Esophagus muscularis mucosa (tissue), 4 donors: ENCODE measurements at regions not wholly inside any gene's neighbourhood (a gene's known extent, or its start where the extent isn't known, plus 50 kb on each side); places are given as distances from the start of the nearest gene placed in this dataset.

Experiments used
- DNase-seq: peaks from one replicate; pipeline ENCODE4 v3.0.0-alpha.2; 2017; ENCODE audit errors: extremely low spot score
- H3K27ac ChIP-seq, 4 donors: fragments of 200-600 bp; sonication (generic); replicated peaks in 1 of 4; 1 replicate in 3 of 4; 2 replicates in 1 of 4; pipeline ENCODE4 v1.5.1; 2016 to 2019; ENCODE audit warnings: mild to moderate bottlenecking in 1 of 4
- H3K27me3 ChIP-seq, 4 donors: fragments of 200-600 bp; sonication (generic); one replicate each; pipeline versions ENCODE4 v1.5.1 to v1.6.0; 2016 to 2019
- H3K36me3 ChIP-seq, 4 donors: fragments of 200-600 bp; sonication (generic); one replicate each; pipeline ENCODE4 v1.5.1; 2016 to 2019
- H3K4me1 ChIP-seq, 4 donors: fragments of 200-600 bp; sonication (generic); one replicate each; pipeline ENCODE4 v1.5.1; 2016 to 2019
- H3K4me3 ChIP-seq, 4 donors: fragments of 200-600 bp; sonication (generic); 1 replicate in 2 of 4; 2 replicates in 2 of 4; pipeline ENCODE4 v1.5.1; 2016 to 2019; ENCODE audit warnings: mild to moderate bottlenecking in 4 of 4, moderate library complexity in 1 of 4
- H3K9me3 ChIP-seq, 4 donors: fragments of 200-600 bp; sonication (generic); 1 replicate in 3 of 4; 2 replicates in 1 of 4; pipeline ENCODE4 v1.5.1; 2016 to 2019
- CTCF ChIP-seq, 3 experiments: fragments of 200-600 bp in 2 of 3; fragments of 450-650 bp in 1 of 3; sonication (generic) in 2 of 3; IDR thresholded peaks; one replicate each; pipeline ENCODE4 v1.5.1; 2017 to 2019; ENCODE audit warnings: antibody characterized with exemption in 3 of 3, mild to moderate bottlenecking in 2 of 3, moderate library complexity in 1 of 3
- EP300 ChIP-seq: sonication (generic); formaldehyde crosslinking; IDR thresholded peaks from one replicate; pipeline ENCODE4 v1.6.1; 2017; ENCODE audit warnings: antibody characterized with exemption
- POLR2A ChIP-seq: fragments of 450-650 bp; IDR thresholded peaks from one replicate; pipeline ENCODE4 v1.6.1; 2017; ENCODE audit warnings: antibody characterized with exemption, moderate library complexity, mild to moderate bottlenecking, low read depth
- POLR2AphosphoS5 ChIP-seq, 2 donors: sonication (generic); formaldehyde crosslinking; IDR thresholded peaks; one replicate each; pipeline ENCODE4 v1.6.1; 2017; ENCODE audit warnings: antibody characterized with exemption in 2 of 2
- WGBS: methylation state at CpG from one replicate; pipeline ENCODE4 v1.1.5; 2018; 5-methylcytosine and 5-hydroxymethylcytosine counted together
- intact Hi-C: fragments of 100-400 bp; cut with DNase I; formaldehyde crosslinking; loops from one replicate; pipeline ENCODE4 v1.15.1; 2023

- intact Hi-C loops, result no loop called here
- Histone ChIP-seq H3K4me1 (peaks cover 0 to 14% (median 4%) of the 10 kb centered on the region in 4 donors), H3K27me3 (no peaks in the 10 kb centered on the region), H3K4me3 (no peak overlapping the region), H3K27ac (no peak overlapping the region), H3K9me3 (no peaks in the 10 kb centered on the region), H3K36me3 (no peaks in the 10 kb centered on the region)
- no peak for DNase-seq
- TF ChIP-seq POLR2AphosphoS5 (IDR thresholded peaks at IDR 0.05) (no peak), POLR2A (no peak), EP300 (no peak), CTCF (IDR thresholded peaks at IDR 0.05) (no peak)
- 62% methylated on average over 11 of the region's 11 CpGs for WGBS
Measured at GRCh38 chr4:56106180-56107147, 157.7 kb downstream of the CEP135 start.

GRCh38 chr4:56104188-56104587 is 155.4 kb downstream of the CEP135 start:
- H3K9me3 ChIP-seq, result no peaks in the 10 kb centered on the region
- H3K27me3 ChIP-seq, result no peaks in the 10 kb centered on the region
- H3K4me1 ChIP-seq, result peaks cover 0 to 14% (median 4%) of the 10 kb centered on the region in 4 donors
- DNase-seq, result no peak
- H3K36me3 ChIP-seq, result no peaks in the 10 kb centered on the region
- no peak for TF ChIP-seq EP300
- no peak for TF ChIP-seq POLR2A
- no peak for TF ChIP-seq CTCF (IDR thresholded peaks at IDR 0.05)
- no peak for TF ChIP-seq POLR2AphosphoS5 (IDR thresholded peaks at IDR 0.05)
- H3K4me3 ChIP-seq, result no peak overlapping the region
- WGBS, result 92% methylated on average over 3 of the region's 3 CpGs
- H3K27ac ChIP-seq, result no peak overlapping the region
- intact Hi-C loops, result no loop called here

GRCh38 chr4:56102601-56103000 is 153.9 kb downstream of the CEP135 start:
- intact Hi-C loops, result no loop called here
- WGBS, result 78% methylated on average over 5 of the region's 5 CpGs
- DNase-seq, result no peak
- TF ChIP-seq CTCF (IDR thresholded peaks at IDR 0.05) (no peak), POLR2AphosphoS5 (IDR thresholded peaks at IDR 0.05) (no peak)
- Histone ChIP-seq H3K27me3 (no peaks in the 10 kb centered on the region), H3K27ac (no peak overlapping the region), H3K4me1 (peaks cover 0 to 14% (median 4%) of the 10 kb centered on the region in 4 donors), H3K9me3 (no peaks in the 10 kb centered on the region), H3K36me3 (no peaks in the 10 kb centered on the region), H3K4me3 (no peak overlapping the region)

GRCh38 chr4:56099378-56099786 is 150.6 kb downstream of the CEP135 start:
- Histone ChIP-seq H3K27me3 (no peaks in the 10 kb centered on the region), H3K9me3 (no peaks in the 10 kb centered on the region), H3K27ac (no peak overlapping the region), H3K4me1 (no peaks in the 10 kb centered on the region), H3K36me3 (no peaks in the 10 kb centered on the region), H3K4me3 (no peak overlapping the region)
- intact Hi-C loops, result no loop called here
- 71% methylated on average over 3 of the region's 3 CpGs for whole genome bisulfite sequencing
- DNase-seq, result no peak
- TF ChIP-seq EP300 (no peak), CTCF (IDR thresholded peaks at IDR 0.05) (no peak), POLR2A (no peak), POLR2AphosphoS5 (IDR thresholded peaks at IDR 0.05) (no peak)

- TF ChIP-seq POLR2A (no peak), EP300 (no peak), POLR2AphosphoS5 (IDR thresholded peaks at IDR 0.05) (no peak), CTCF (IDR thresholded peaks at IDR 0.05) (no peak)
- no peak for DNase-seq
- Histone ChIP-seq H3K4me1 (no peaks in the 10 kb centered on the region), H3K36me3 (no peaks in the 10 kb centered on the region), H3K27me3 (no peaks in the 10 kb centered on the region), H3K9me3 (no peaks in the 10 kb centered on the region), H3K27ac (no peak overlapping the region), H3K4me3 (no peak overlapping the region)
- WGBS, result 92% methylated on average over 3 of the region's 3 CpGs
- intact Hi-C loops, result no loop called here
Measured at GRCh38 chr4:56093576-56093975, 144.8 kb downstream of the CEP135 start.
